ENCODE measurements at regions not wholly inside any gene's neighbourhood (a gene's known extent, or its start where the extent isn't known, plus 50 kb on each side); places are given as distances from the start of the nearest gene placed in this dataset.

GRCh38 chr11:62024936-62025486, 57.6 kb upstream of the FTH1 start:
- Histone ChIP-seq H4K20me1 (ENCODE audit: control insufficient read depth, insufficient read depth) (no peaks in the 10 kb centered on the region), H3K79me2 (ENCODE audit: control insufficient read depth, insufficient read depth, low read length) (no peaks in the 10 kb centered on the region), H3K4me3 (peak overlapping the region; percentile 24; the same call in 1 of the 2 replicates), H3K9me3 (replicated peaks; ENCODE audit: control insufficient read depth, insufficient read depth, low read length) (peaks cover 2% of the 10 kb centered on the region; the same call in 2 of the 3 replicates), H3K9ac (ENCODE audit: control insufficient read depth, insufficient read depth, low read length) (peak overlapping the region; percentile 24; the same call in 1 of the 2 replicates), H3K27me3 (replicated peaks in 1 of 2; ENCODE audit: control insufficient read depth in 2 of 2, insufficient read depth in 2 of 2, low read length in 1 of 2) (no peaks in the 10 kb centered on the region), H3K4me2 (ENCODE audit: control insufficient read depth, insufficient read depth) (peak overlapping the region; percentile 58), H3K4me1 (ENCODE audit: control insufficient read depth, insufficient read depth, low read length) (peaks cover 8% of the 10 kb centered on the region), H3K36me3 (ENCODE audit: control insufficient read depth in 2 of 2, insufficient read depth in 2 of 2, low read length in 1 of 2) (no peaks in the 10 kb centered on the region), H2AFZ (ENCODE audit: control insufficient read depth, low read depth, low read length) (peak overlapping the region; percentile 77), H3K27ac (ENCODE audit: control insufficient read depth, insufficient read depth) (peak overlapping the region; percentile 10; the same call in 1 of the 2 replicates)
- ATAC-seq (peak; percentile 38), DNase-seq (ENCODE audit: low read depth, low spot score) (no peak), FAIRE-seq (no peak)
- CTCF ChIA-PET = interaction anchor here (1.2 to 1.7 kb wide), 3 partner anchors 18 to 83 kb away, joined by 3 to 5 read pairs (median 4); partner anchors contain the start of gene FTH1
- TSS peak; percentile 66 for BruUV-seq (replicated peaks)
- RAD21 ChIA-PET (ENCODE audit: unreplicated experiment) = interaction anchor here (1.2 to 2.0 kb wide), 3 partner anchors 56 to 228 kb away, joined by 4 to 5 read pairs (median 4); no protein-coding TSS in a partner anchor
- 42% methylated on average over 6 of the region's 6 CpGs for WGBS (ENCODE audit: insufficient coverage, insufficient replicate concordance, low lambda C conversion rate, missing lambda C conversion rate)
- intact Hi-C loops (cut with micrococcal nuclease; ENCODE audit: unreplicated experiment) (no loop called here), in situ Hi-C loops (cut with MboI) (no loop called here)
- POLR2A ChIA-PET = no interaction called here
- SMC1A ChIA-PET (ENCODE audit: uncharacterized antibody, unreplicated experiment) = interaction anchor here (0.6 to 3.1 kb wide), 9 partner anchors 14 to 488 kb away, joined by 3 to 10 read pairs (median 3); no protein-coding TSS in a partner anchor
- TF ChIP-seq CHD4 (IDR thresholded peaks at IDR 0.05) = no peak
- no peak for TF ChIP-seq USF1 (IDR thresholded peaks at IDR 0.05; ENCODE audit: borderline replicate concordance, extremely low read length, insufficient read depth, low read depth, low read length)
- no peak for TF ChIP-seq PAX5 (IDR thresholded peaks at IDR 0.05; ENCODE audit: borderline replicate concordance, low read depth, low read length)
- TF ChIP-seq RFX5 (IDR thresholded peaks at IDR 0.05; ENCODE audit: low read depth, low read length) = no peak
- no peak for TF ChIP-seq JUND (IDR thresholded peaks at IDR 0.05; ENCODE audit: low read depth, low read length)
- TF ChIP-seq EGR1 (IDR thresholded peaks at IDR 0.05; ENCODE audit: borderline replicate concordance in 1 of 2, low read depth in 2 of 2, low read length in 2 of 2) = no peak
- no peak for TF ChIP-seq BCL3 (IDR thresholded peaks at IDR 0.05; ENCODE audit: borderline replicate concordance, insufficient read depth, low read depth, low read length, poor library complexity, severe bottlenecking)
- TF ChIP-seq ZBTB4 (CRISPR knock-in tag; IDR thresholded peaks at IDR 0.05) = no peak
- no peak for TF ChIP-seq CREB1 (IDR thresholded peaks at IDR 0.05; ENCODE audit: low read depth)
- no peak for TF ChIP-seq ZBTB33 (IDR thresholded peaks at IDR 0.05)
